ENCODE measurements at regions not wholly inside any gene's neighbourhood (a gene's known extent, or its start where the extent isn't known, plus 50 kb on each side); places are given as distances from the start of the nearest gene placed in this dataset.

- Histone ChIP-seq H3K27me3 (ENCODE audit: insufficient read depth) (no peaks in the 10 kb centered on the region), H3K9me2 (ENCODE audit: insufficient read depth) (peaks cover 13% of the 10 kb centered on the region; the same call in 1 of the 2 replicates), H3K4me2 (no peak overlapping the region), H3K79me2 (replicated peaks; ENCODE audit: insufficient read depth) (no peaks in the 10 kb centered on the region), H3K36me3 (ENCODE audit: insufficient read depth) (no peaks in the 10 kb centered on the region), H2AFZ (no peak overlapping the region), H3K27ac (ENCODE audit: low read depth) (no peak overlapping the region), H3F3A (replicated peaks; ENCODE audit: low read depth) (no peaks in the 10 kb centered on the region), H3K4me1 (ENCODE audit: insufficient read depth) (no peaks in the 10 kb centered on the region), H3K4me3 (no peak overlapping the region), H4K20me1 (replicated peaks; ENCODE audit: insufficient read depth) (no peaks in the 10 kb centered on the region)
- Mint-ChIP-seq H3K27me3 (ENCODE audit: insufficient read depth, low read depth, poor library complexity) (no peaks in the 10 kb centered on the region), H3K9me3 (no peaks in the 10 kb centered on the region), H3K4me1 (peaks cover 3% of the 10 kb centered on the region; the same call in 1 of the 3 replicates), H3K27ac (no peak overlapping the region), H3K36me3 (ENCODE audit: low read depth) (no peaks in the 10 kb centered on the region), H3K4me3 (no peak overlapping the region)
- TF ChIP-seq POLR2AphosphoS5 (IDR thresholded peaks at IDR 0.05; ENCODE audit: low read depth) (no peak), CREB1 (CRISPR knock-in tag; IDR thresholded peaks at IDR 0.05; ENCODE audit: low read depth) (no peak), STAT1 (IDR thresholded peaks at IDR 0.05; ENCODE audit: unreplicated experiment) (no peak), CTCF (conservative IDR thresholded peaks at IDR 0.05; ENCODE audit: low read depth in 2 of 2) (no peak)
- no peak for ATAC-seq
- no peak for DNase-seq (ENCODE audit: low spot score)
These were observed 328.6 kb upstream of the ARID1B start for GRCh38 chr6:156448579-156448978.

DNA sequence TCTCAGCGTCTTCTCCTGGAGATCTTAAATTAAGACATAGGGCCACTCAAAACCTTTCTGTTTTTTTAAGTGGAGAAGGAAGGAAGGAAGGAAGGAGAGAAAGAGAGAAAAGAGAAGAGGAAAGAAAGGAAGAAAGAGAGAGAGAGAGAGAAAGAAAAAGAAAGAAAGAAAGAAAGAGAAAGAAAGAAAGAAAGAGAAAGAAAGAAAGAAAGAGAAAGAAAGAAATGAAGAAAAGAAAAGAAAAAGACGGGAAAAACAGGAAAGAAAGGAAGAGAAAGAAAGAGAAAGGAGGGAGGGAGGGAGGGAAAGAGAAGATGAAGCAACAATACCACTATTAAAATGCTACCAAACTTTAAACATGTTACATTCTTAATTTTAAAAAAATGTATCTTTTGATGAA is 336.5 kb upstream of the ARID1B start:
- no peak overlapping the region for H3K27ac ChIP-seq (ENCODE audit: low read depth)
- Mint-ChIP-seq H3K4me3 (no peak overlapping the region), H3K27me3 (ENCODE audit: insufficient read depth, low read depth, poor library complexity) (peaks cover 2% of the 10 kb centered on the region), H3K9me3 (peaks cover 3% of the 10 kb centered on the region; the same call in 2 of the 3 replicates), H3K27ac (no peak overlapping the region), H3K36me3 (ENCODE audit: low read depth) (no peaks in the 10 kb centered on the region; the same call in 2 of the 3 replicates), H3K4me1 (peaks cover 8% of the 10 kb centered on the region; the same call in 2 of the 3 replicates)
- DNase-seq (ENCODE audit: low spot score) (no peak), ATAC-seq (no peak)
- H3K4me1 ChIP-seq (ENCODE audit: insufficient read depth), result 0 out of 2 replicates have a peak, but pooled peaks cover 10% of the 10 kb centered on the region
- H3K27me3 ChIP-seq (ENCODE audit: insufficient read depth), result no peaks in the 10 kb centered on the region
- H3K4me2 ChIP-seq, result no peak overlapping the region
- H3K36me3 ChIP-seq (ENCODE audit: insufficient read depth), result no peaks in the 10 kb centered on the region
- no peak overlapping the region for H2AFZ ChIP-seq
- H3K4me3 ChIP-seq, result no peak overlapping the region
- no peaks in the 10 kb centered on the region for H4K20me1 ChIP-seq (replicated peaks; ENCODE audit: insufficient read depth)
- no peaks in the 10 kb centered on the region for H3K79me2 ChIP-seq (replicated peaks; ENCODE audit: insufficient read depth)
- no peaks in the 10 kb centered on the region for H3F3A ChIP-seq (replicated peaks; ENCODE audit: low read depth)
- H3K9me2 ChIP-seq (ENCODE audit: insufficient read depth), result peaks cover 9% of the 10 kb centered on the region; the same call in 1 of the 2 replicates
- TF ChIP-seq REST (IDR thresholded peaks at IDR 0.05; ENCODE audit: unreplicated experiment) (no peak), POLR2AphosphoS5 (IDR thresholded peaks at IDR 0.05; ENCODE audit: low read depth) (no peak), ETS1 (IDR thresholded peaks at IDR 0.05) (no peak), ZNF462 (CRISPR knock-in tag; IDR thresholded peaks at IDR 0.05) (no peak), STAT1 (IDR thresholded peaks at IDR 0.05; ENCODE audit: unreplicated experiment) (no peak), JUNB (IDR thresholded peaks at IDR 0.05; ENCODE audit: unreplicated experiment) (no peak), EZH2phosphoT487 (IDR thresholded peaks at IDR 0.05; ENCODE audit: unreplicated experiment) (no peak)

All from GM23338 (cell line).